Limb (tissue), 2 donors: ENCODE measurements at regions not wholly inside any gene's neighbourhood (a gene's known extent, or its start where the extent isn't known, plus 50 kb on each side); places are given as distances from the start of the nearest gene placed in this dataset.
"Not testable (repeated sequence)": the region's sequence is repeated elsewhere in the genome, so short reads cannot be mapped to it uniquely, and the experiment has no call there.

Experiments
- DNase-seq, 2 donors: peaks; one replicate each; pipeline ENCODE4 v3.0.0-alpha.2; 2016; ENCODE audit errors: extremely low spot score in 2 of 2

- no peak for DNase-seq
These were observed 1016.1 kb downstream of the CDY1 start for GRCh38 chrY:26638063-26638462.

DNA sequence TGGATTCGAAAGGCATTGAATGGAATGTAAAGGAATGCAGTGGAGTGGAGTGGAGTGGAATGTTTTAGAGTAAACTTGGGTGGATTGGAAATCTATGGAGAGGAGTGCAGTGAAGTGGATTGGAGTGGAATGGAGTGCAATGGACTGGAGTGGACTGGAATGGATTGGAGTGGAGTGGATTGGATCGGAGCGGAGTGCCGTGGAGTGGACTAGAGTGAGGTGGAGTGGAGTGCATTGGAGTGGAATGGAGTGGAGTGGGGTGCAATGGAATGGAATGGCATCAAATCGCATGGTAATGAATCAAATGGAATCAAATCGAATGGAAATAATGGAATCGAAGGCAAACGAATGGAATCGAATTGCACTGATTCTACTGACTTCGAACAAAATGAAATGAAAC, 1023.9 kb downstream of the CDY1 start:
- not testable (repeated sequence) for DNase-seq

DNA sequence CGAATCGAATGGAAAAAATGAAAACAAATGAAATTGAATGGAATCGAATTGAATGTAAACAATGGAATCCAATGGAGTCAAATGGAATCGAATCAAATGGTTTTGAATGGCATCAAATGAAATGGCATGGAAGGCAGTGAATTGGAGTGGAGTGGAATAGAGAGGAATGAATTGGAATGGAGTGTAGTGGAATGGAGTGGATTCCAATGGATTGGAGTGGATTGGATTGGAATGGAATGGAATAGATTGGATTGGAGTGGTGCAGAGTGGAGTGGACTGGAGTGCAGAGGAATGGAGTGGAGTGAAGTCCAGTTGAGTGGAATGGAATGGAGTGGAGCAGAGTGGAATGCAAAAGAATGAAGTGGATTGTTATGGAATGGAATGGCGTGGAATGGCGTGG, 1026.3 kb downstream of the CDY1 start:
- DNase-seq, result not testable (repeated sequence)

DNA sequence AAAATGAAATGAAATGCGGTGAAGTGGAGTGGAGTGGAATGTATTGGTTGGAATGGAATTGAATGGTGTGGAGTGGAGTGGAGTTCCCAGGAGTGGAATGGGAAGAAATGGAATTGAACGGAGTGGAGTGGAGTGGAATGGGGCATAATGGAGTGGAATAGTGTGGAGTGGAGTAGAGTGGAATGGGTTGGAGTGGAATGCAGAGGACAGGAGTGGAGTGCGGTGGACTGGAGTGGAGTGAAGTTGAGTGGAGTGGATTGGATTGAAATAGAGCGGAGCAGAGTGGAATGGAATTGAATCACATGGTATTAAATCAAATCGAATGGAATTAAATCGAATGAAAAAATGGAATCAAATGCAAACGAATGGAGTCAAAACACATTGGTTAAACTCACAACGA, 1042.3 kb downstream of the CDY1 start:
- DNase-seq, result not testable (repeated sequence)

- not testable (repeated sequence) for DNase-seq
These were observed 1044.8 kb downstream of the CDY1 start for GRCh38 chrY:26666691-26667090.

GRCh38 chrY:26669243-26669642, 1047.3 kb downstream of the CDY1 start:
- not testable (repeated sequence) for DNase-seq

DNA sequence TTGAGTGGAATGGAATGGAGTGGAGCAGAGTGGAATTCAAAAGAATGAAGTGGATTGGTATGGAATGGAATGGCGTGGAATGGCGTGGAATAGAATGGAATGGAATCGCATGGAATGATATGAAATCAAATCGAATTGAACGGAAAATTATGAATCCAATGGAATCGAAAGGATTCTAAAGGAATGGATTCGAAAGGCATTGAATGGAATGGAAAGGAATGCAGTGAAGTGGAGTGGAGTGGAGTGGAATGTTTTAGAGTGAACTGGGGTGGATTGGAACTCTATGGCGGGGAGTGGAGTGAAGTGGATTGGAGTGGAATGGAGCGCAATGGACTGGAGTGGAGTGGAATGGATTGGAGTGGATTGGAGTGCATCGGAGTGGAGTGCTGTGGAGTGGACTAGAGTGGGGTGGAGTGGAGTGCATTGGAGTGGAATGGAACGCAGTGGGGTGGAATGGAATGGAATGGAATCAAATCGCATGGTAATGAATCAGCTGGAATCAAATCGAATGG, 1048.5 kb downstream of the CDY1 start:
- DNase-seq, result peak; percentile 2 to 33

DNA sequence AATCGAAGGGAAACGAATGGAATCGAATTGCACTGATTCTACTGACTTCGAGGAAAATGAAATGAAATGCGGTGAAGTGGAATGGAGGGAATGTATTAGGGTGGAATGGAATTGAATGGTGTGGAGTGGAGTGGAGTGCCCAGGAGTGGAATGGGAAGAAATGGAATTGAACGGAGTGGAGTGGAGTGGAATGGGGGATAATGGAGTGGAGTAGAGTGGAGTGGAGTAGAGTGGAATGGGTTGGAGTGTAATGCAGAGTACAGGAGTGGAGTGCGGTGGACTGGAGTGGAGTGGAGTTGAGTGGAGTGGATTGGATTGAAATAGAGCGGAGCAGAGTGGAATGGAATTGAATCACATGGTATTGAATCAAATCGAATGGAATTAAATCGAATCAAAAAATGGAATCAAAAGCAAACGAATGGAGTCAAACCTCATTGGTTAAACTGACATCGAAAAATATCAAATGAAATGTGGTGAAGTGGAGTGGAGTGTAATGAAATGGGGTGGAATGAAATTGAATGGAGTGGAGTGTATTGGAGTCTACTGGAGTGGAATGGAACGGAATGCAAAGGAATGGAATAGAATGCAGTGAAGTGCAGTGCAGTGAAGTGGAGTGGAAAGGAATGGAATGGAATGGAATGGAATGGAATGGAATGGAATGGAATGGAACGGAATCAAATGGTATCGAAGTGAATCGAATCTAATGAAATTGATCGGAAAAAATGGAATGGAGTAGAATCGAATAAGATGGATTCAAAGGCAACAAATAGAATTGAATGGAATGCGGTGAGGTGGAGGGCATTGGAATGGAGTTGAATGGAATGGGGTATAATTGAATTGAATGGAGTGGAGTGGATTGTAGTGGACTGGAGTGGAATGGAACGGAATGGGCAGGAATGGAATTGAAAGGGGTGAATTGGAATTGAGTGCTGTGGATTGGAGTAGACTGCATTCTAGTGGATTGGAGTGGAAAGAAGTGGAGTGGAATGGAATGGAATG, 1049.3 kb downstream of the CDY1 start:
- peak; percentile 25 to 51 for DNase-seq
